Endothelial cell of umbilical vein (primary cell): ENCODE measurements at regions not wholly inside any gene's neighbourhood (a gene's known extent, or its start where the extent isn't known, plus 50 kb on each side); places are given as distances from the start of the nearest gene placed in this dataset.

Source experiments
- CTCF ChIP-seq, 2 donors: IDR thresholded peaks; 1 replicate in 1 of 2; 2 replicates in 1 of 2; pipeline ENCODE4 v1.5.1; 2011; ENCODE audit warnings: low read length in 2 of 2, mild to moderate bottlenecking in 2 of 2, moderate library complexity in 2 of 2, control low read depth in 1 of 2, inconsistent platforms in 1 of 2, low read depth in 1 of 2; ENCODE audit not compliant: insufficient read depth in 1 of 2; ENCODE audit errors: extremely low read depth in 1 of 2
- EZH2 ChIP-seq: IDR thresholded peaks from 2 replicates; pipeline ENCODE4 v1.6.1; 2012; ENCODE audit warnings: borderline replicate concordance, low read depth, mild to moderate bottlenecking, moderate library complexity, low read length, inconsistent platforms; ENCODE audit not compliant: severe bottlenecking
- FOS ChIP-seq: IDR thresholded peaks from 2 replicates; pipeline ENCODE4 v1.6.1; 2011; ENCODE audit warnings: mild to moderate bottlenecking, low read length, moderate library complexity, borderline replicate concordance; ENCODE audit not compliant: insufficient read depth
- JUN ChIP-seq: IDR thresholded peaks from 2 replicates; pipeline ENCODE4 v1.6.1; 2011; ENCODE audit warnings: borderline replicate concordance, low read depth; ENCODE audit not compliant: insufficient read length, insufficient read depth
- MAX ChIP-seq: IDR thresholded peaks from 2 replicates; pipeline ENCODE4 v1.6.1; 2011; ENCODE audit not compliant: insufficient read depth, insufficient read length
- MYC ChIP-seq: IDR thresholded peaks from one replicate; pipeline ENCODE4 v1.6.1; 2011; ENCODE audit warnings: mild to moderate bottlenecking, low read depth, low read length
- POLR2A ChIP-seq: IDR thresholded peaks from 2 replicates; pipeline ENCODE4 v1.6.1; 2012; ENCODE audit warnings: low read depth, mild to moderate bottlenecking, control low read depth, low read length
- POLR2AphosphoS5 ChIP-seq: IDR thresholded peaks from 2 replicates; pipeline ENCODE4 v1.6.1; 2012; ENCODE audit warnings: low read depth, mild to moderate bottlenecking, control low read depth, low read length, moderate library complexity; ENCODE audit not compliant: insufficient read depth

DNA sequence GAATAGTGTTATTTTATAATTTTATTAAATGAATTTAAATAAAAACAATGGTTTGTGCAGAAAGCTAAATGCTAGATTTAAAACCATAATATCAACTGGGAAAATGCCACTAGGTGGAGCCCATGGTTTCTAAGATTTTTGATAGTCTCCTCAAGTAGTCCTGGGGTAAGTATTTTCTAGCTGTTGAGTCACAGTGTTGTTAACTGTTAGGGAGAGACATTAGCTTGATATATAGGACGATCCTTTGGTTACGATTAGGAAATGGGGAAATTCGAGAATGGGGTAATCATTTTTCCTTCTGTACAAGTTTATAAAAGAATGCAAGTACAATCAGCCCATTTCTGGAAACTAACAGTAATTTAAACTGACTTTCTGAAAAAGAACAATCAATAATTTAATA is 378.4 kb downstream of the ANKRD50 start:
- TF ChIP-seq POLR2AphosphoS5 (no peak), CTCF (IDR thresholded peaks at IDR 0.05; ENCODE audit: extremely low read depth in 1 of 2, insufficient read depth in 1 of 2, low read depth in 1 of 2, low read length in 2 of 2) (peak; percentile 30 to 45), POLR2A (no peak), MAX (no peak), JUN (no peak), EZH2 (no peak), MYC (no peak), FOS (peak; percentile 51)
